Mesenchymal stem cell (in vitro differentiated cells and primary cell): ENCODE measurements at regions not wholly inside any gene's neighbourhood (a gene's known extent, or its start where the extent isn't known, plus 50 kb on each side); places are given as distances from the start of the nearest gene placed in this dataset.
A peak's percentile ranks its signal among the peaks of the same experiment; 100 is the strongest.

Experiments
- DNase-seq: peaks from one replicate; pipeline ENCODE4 v3.0.0-alpha.2; 2013
- H2AFZ ChIP-seq: one replicate; pipeline ENCODE4 v1.6.1; 2013; ENCODE audit warnings: low read depth, mild to moderate bottlenecking, control low read depth, inconsistent platforms, low read length, moderate library complexity
- H2AK5ac ChIP-seq: 2 replicates; pipeline ENCODE4 v1.6.1; 2013; ENCODE audit warnings: low read length, moderate library complexity, mild to moderate bottlenecking, inconsistent platforms; ENCODE audit not compliant: severe bottlenecking
- H2BK120ac ChIP-seq: one replicate; pipeline ENCODE4 v1.6.1; 2013; ENCODE audit warnings: low read depth, mild to moderate bottlenecking, inconsistent platforms, low read length, moderate library complexity
- H2BK12ac ChIP-seq, 2 experiments: one replicate each; pipeline ENCODE4 v1.6.1; 2013; ENCODE audit warnings: inconsistent platforms in 2 of 2, low read length in 2 of 2, mild to moderate bottlenecking in 2 of 2, moderate library complexity in 2 of 2, control low read depth in 1 of 2
- H2BK15ac ChIP-seq: one replicate; pipeline ENCODE4 v1.6.1; 2013; ENCODE audit warnings: mild to moderate bottlenecking, low read depth, inconsistent platforms; ENCODE audit not compliant: poor library complexity, severe bottlenecking
- H2BK5ac ChIP-seq: 2 replicates; pipeline ENCODE4 v1.6.1; 2013; ENCODE audit warnings: low read depth, mild to moderate bottlenecking, low read length, control low read depth, inconsistent platforms; ENCODE audit not compliant: poor library complexity, severe bottlenecking
- H3K14ac ChIP-seq, 2 experiments: one replicate each; pipeline ENCODE4 v1.6.1; 2013; ENCODE audit warnings: inconsistent platforms in 2 of 2, low read length in 2 of 2, control low read depth in 1 of 2, mild to moderate bottlenecking in 1 of 2, moderate library complexity in 1 of 2
- H3K18ac ChIP-seq, 2 experiments: one replicate each; pipeline ENCODE4 v1.6.1; 2013; ENCODE audit warnings: inconsistent platforms in 2 of 2, low read length in 2 of 2, control low read depth in 1 of 2, low read depth in 1 of 2, mild to moderate bottlenecking in 1 of 2
- H3K23ac ChIP-seq, 2 experiments: one replicate each; pipeline ENCODE4 v1.6.1; 2013; ENCODE audit warnings: inconsistent platforms in 2 of 2, low read length in 2 of 2, mild to moderate bottlenecking in 2 of 2, moderate library complexity in 2 of 2, control low read depth in 1 of 2
- H3K27ac ChIP-seq: 2 replicates; pipeline ENCODE4 v1.5.1; 2013; ENCODE audit warnings: mild to moderate bottlenecking, moderate library complexity, low read length, control low read depth, inconsistent platforms; ENCODE audit not compliant: poor library complexity, severe bottlenecking
- H3K27me3 ChIP-seq, 2 experiments: 2 replicates each; pipeline versions ENCODE4 v1.6.1 to v1.7.0; 2013; ENCODE audit warnings: low read length in 2 of 2, mild to moderate bottlenecking in 2 of 2, moderate library complexity in 2 of 2, control low read depth in 1 of 2, inconsistent platforms in 1 of 2; ENCODE audit not compliant: control insufficient read depth in 1 of 2, insufficient read depth in 1 of 2
- H3K36me3 ChIP-seq, 2 experiments: 2 replicates each; pipeline versions ENCODE4 v1.6.1 to v1.7.0; 2013; ENCODE audit warnings: low read length in 2 of 2, control low read depth in 1 of 2, inconsistent platforms in 1 of 2, low read depth in 1 of 2, mild to moderate bottlenecking in 1 of 2; ENCODE audit not compliant: insufficient read depth in 2 of 2, control insufficient read depth in 1 of 2
- H3K4ac ChIP-seq, 2 experiments: one replicate each; pipeline ENCODE4 v1.6.1; 2013; ENCODE audit warnings: inconsistent platforms in 2 of 2, low read length in 2 of 2, mild to moderate bottlenecking in 2 of 2, moderate library complexity in 2 of 2, control low read depth in 1 of 2, low read depth in 1 of 2
- H3K4me1 ChIP-seq: 2 replicates; pipeline ENCODE4 v1.6.1; 2013; ENCODE audit warnings: low read depth, low read length, control low read depth; ENCODE audit not compliant: control insufficient read depth, insufficient read depth
- H3K4me2 ChIP-seq: 2 replicates; pipeline ENCODE4 v1.6.1; 2013; ENCODE audit warnings: low read length, mild to moderate bottlenecking, inconsistent platforms; ENCODE audit not compliant: poor library complexity, severe bottlenecking
- H3K4me3 ChIP-seq, 2 experiments: 2 replicates each; pipeline versions ENCODE4 v1.5.1 to v1.7.0; 2013; ENCODE audit warnings: low read length in 2 of 2, mild to moderate bottlenecking in 2 of 2, control low read depth in 1 of 2, low read depth in 1 of 2; ENCODE audit not compliant: insufficient read depth in 1 of 2
- H3K79me1 ChIP-seq: replicated peaks from 2 replicates; pipeline ENCODE4 v1.6.1; 2013; ENCODE audit warnings: mild to moderate bottlenecking, control low read depth, low read length, inconsistent platforms; ENCODE audit not compliant: poor library complexity, severe bottlenecking
- H3K9ac ChIP-seq: 2 replicates; pipeline ENCODE4 v1.7.0; 2013; ENCODE audit warnings: mild to moderate bottlenecking, low read length, moderate library complexity
- H3K9me3 ChIP-seq: 2 replicates; pipeline ENCODE4 v1.7.0; 2013; ENCODE audit warnings: mild to moderate bottlenecking, low read length; ENCODE audit not compliant: control insufficient read depth
- H4K8ac ChIP-seq: one replicate; pipeline ENCODE4 v1.6.1; 2013; ENCODE audit warnings: inconsistent platforms, mild to moderate bottlenecking, low read length, moderate library complexity
- H4K91ac ChIP-seq: one replicate; pipeline ENCODE4 v1.6.1; 2013; ENCODE audit warnings: mild to moderate bottlenecking, low read length, inconsistent platforms
- WGBS: methylation state at CpG from one replicate; pipeline ENCODE4 v1.1.7; 2013; ENCODE audit warnings: mixed read lengths; 5-methylcytosine and 5-hydroxymethylcytosine counted together

DNA sequence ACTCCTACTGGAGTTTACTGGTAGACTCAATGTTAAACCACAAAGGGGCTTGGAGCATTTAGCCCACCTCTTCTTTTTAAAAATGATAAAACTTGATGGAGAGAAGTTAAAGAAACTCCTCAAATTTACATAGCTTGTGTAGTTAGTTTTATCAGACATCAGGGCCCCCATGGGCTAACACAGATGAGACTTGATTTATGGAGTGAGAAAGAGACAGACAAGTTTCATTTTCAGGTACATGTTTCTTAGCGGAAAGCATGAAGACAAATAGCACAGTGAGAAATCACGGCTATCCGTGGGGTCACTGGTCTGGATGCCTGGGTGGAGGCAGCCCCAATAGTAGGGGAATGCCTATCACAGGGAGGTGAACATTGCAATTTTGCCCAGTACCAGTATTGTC, 173.6 kb downstream of the TFAP2B start:
- Histone ChIP-seq H3K27ac (no peak overlapping the region), H3K9ac (no peak overlapping the region), H4K91ac (no peak overlapping the region), H2BK15ac (no peak overlapping the region), H3K4me2 (no peak overlapping the region), H3K18ac (no peak overlapping the region), H3K9me3 (no peaks in the 10 kb centered on the region), H2AFZ (no peak overlapping the region), H3K27me3 (no peaks in the 10 kb centered on the region), H2BK5ac (no peak overlapping the region), H3K23ac (no peak overlapping the region), H3K14ac (no peak overlapping the region), H3K79me1 (no peaks in the 10 kb centered on the region), H3K4me3 (no peak overlapping the region), H3K4ac (no peak overlapping the region), H2AK5ac (peak overlapping the region; percentile 85), H4K8ac (no peak overlapping the region), H2BK120ac (no peak overlapping the region), H3K4me1 (peaks cover 2% of the 10 kb centered on the region), H2BK12ac (no peak overlapping the region), H3K36me3 (no peaks in the 10 kb centered on the region)
- WGBS = over 99% methylated on average over 3 of the region's 3 CpGs
- DNase-seq = no peak

DNA sequence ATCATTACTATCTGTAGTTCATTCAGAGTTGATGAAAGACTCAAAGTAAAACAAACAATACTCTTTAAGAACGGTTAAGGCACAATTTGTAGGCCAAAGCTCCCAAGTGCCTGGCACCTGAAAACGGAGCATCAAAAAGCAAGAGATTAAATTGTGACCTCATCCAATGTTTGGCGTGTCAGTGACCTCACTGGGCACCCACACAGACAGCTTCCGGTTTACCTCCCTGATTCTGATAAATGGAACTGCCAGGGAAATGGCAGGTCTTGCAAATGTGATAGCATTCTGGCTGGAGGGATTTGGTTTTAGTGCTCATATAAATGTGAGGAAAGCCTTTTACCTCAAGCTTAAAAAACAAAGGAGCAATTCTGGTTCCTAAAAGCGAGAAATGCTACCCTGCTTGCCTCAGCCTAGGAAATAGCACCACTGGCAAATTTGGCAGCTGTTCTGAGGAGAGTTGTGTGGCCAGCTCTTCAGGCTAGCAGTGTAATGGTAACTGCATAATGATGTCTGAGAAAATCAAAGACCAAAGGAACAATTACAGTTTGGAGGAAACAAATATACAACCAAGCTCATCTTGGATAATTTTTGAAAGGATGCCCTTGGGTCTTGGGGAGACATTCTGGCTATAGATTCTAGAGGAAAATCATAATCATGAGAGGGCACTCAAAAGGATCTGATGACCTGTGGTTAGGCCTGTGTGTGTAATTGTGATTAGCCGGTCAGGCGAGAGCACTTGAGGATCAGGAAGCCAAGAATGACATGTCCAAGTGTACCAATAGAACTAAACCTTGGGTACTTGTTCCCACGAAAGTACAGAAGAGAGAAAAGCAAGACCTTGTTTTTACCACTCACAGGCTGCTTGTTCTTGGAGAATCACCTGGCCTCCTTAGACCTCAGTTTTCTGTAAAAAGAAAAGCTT, 174.3 kb downstream of the TFAP2B start:
- no peak overlapping the region for H3K14ac ChIP-seq
- H2BK15ac ChIP-seq = no peak overlapping the region
- H3K18ac ChIP-seq = no peak overlapping the region
- no peak overlapping the region for H3K4ac ChIP-seq
- H3K36me3 ChIP-seq = no peaks in the 10 kb centered on the region
- no peak overlapping the region for H4K8ac ChIP-seq
- H2BK12ac ChIP-seq = no peak overlapping the region
- peaks cover 2% of the 10 kb centered on the region for H3K4me1 ChIP-seq
- no peak overlapping the region for H4K91ac ChIP-seq
- H2AK5ac ChIP-seq = peak overlapping the region; percentile 44
- no peaks in the 10 kb centered on the region for H3K79me1 ChIP-seq
- no peak overlapping the region for H3K27ac ChIP-seq
- no peak overlapping the region for H3K4me2 ChIP-seq
- no peak overlapping the region for H2BK120ac ChIP-seq
- no peak overlapping the region for H2BK5ac ChIP-seq
- no peak overlapping the region for H2AFZ ChIP-seq
- no peak overlapping the region for H3K23ac ChIP-seq
- H3K9me3 ChIP-seq = no peaks in the 10 kb centered on the region
- 79% methylated on average over 8 of the region's 8 CpGs for WGBS
- H3K9ac ChIP-seq = no peak overlapping the region
- no peak overlapping the region for H3K4me3 ChIP-seq
- no peaks in the 10 kb centered on the region for H3K27me3 ChIP-seq
- no peak for DNase-seq

DNA sequence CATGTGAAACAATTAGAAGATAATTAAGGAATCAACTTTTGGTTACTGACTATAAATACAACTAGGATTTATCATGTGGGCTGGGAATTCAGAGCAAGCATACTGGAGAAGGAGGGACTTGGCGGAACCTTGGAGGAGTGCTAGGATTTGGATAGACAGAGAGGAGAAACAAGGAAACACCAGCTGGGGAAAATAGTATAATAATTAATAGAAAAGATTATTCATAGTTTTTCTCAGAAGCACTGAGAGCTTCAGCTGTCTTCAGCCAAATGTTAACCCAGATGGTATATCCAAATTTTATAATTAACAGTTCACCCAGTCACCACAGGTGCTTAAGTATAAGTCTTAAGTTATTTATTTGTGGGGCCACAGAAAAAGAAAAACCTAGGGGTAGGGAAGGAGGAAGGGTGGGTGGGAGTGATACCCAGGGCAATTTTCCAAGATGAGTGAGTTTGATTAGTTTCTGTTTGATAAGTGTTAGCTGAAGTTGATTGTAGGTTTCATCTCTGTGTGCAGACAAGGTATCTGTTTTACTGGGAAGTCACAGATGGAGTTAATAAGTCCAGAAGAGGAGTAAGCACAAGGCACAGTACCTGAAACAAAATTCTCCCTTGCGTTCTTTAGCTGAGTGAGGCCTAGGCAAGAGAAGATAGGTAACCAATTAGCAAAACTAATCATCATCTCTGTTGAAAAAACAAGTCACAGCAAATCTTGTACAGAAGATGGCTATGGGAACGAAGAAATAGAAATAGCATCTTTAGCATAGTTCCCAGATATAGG, 175.5 kb downstream of the TFAP2B start:
- no peak overlapping the region for H2AK5ac ChIP-seq
- H4K8ac ChIP-seq = no peak overlapping the region
- H2BK5ac ChIP-seq = no peak overlapping the region
- WGBS = 79% methylated on average over 2 of the region's 3 CpGs
- no peak overlapping the region for H3K23ac ChIP-seq
- H3K36me3 ChIP-seq = no peaks in the 10 kb centered on the region
- no peak overlapping the region for H3K4me3 ChIP-seq
- no peak overlapping the region for H3K27ac ChIP-seq
- H2AFZ ChIP-seq = no peak overlapping the region
- DNase-seq = no peak
- no peak overlapping the region for H2BK120ac ChIP-seq
- no peaks in the 10 kb centered on the region for H3K79me1 ChIP-seq
- no peak overlapping the region for H4K91ac ChIP-seq
- H3K27me3 ChIP-seq = no peaks in the 10 kb centered on the region
- H2BK15ac ChIP-seq = no peak overlapping the region
- H2BK12ac ChIP-seq = no peak overlapping the region
- no peaks in the 10 kb centered on the region for H3K9me3 ChIP-seq
- H3K18ac ChIP-seq = no peak overlapping the region
- H3K4ac ChIP-seq = no peak overlapping the region
- no peak overlapping the region for H3K9ac ChIP-seq
- H3K14ac ChIP-seq = no peak overlapping the region
- H3K4me2 ChIP-seq = no peak overlapping the region
- peaks cover 2% of the 10 kb centered on the region for H3K4me1 ChIP-seq

DNA sequence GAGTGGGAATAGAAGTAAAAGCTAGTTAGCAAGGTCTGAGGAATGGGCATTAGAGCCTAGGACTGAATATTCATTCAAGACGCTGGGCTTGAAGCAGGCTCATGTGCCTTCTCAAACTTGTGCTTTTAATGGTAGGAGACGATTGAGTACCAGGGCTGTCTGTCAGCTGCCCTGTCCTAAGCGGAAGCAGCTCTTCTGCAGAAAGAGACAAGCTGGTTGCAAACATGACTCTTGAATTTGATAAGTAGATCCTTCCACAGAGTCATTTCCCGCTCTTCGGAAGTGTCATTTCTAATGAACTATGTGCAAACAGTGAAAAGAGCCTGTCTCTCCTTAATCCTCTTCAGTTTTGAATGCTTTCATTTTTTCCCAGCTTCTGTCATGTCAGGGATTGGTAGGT, 176.4 kb downstream of the TFAP2B start:
- Histone ChIP-seq H3K23ac (no peak overlapping the region), H4K8ac (no peak overlapping the region), H3K4me1 (peaks cover 2% of the 10 kb centered on the region), H3K27ac (no peak overlapping the region), H3K79me1 (no peaks in the 10 kb centered on the region), H3K9ac (no peak overlapping the region), H3K36me3 (no peaks in the 10 kb centered on the region), H3K4me3 (no peak overlapping the region), H4K91ac (no peak overlapping the region), H2BK12ac (no peak overlapping the region), H3K18ac (no peak overlapping the region), H2BK120ac (no peak overlapping the region), H2BK15ac (no peak overlapping the region), H3K4ac (no peak overlapping the region), H3K4me2 (no peak overlapping the region), H3K9me3 (no peaks in the 10 kb centered on the region), H2AK5ac (no peak overlapping the region), H3K14ac (no peak overlapping the region), H2BK5ac (no peak overlapping the region), H2AFZ (no peak overlapping the region), H3K27me3 (no peaks in the 10 kb centered on the region)
- WGBS = 77% methylated on average over 4 of the region's 5 CpGs
- DNase-seq = no peak
